Activated gamma-delta T cell treated with anti-CD3 and anti-CD28 coated beads, Interleukin-2, amount 50 U/mL, for 16 hours (primary cell): ENCODE measurements at regions not wholly inside any gene's neighbourhood (a gene's known extent, or its start where the extent isn't known, plus 50 kb on each side); places are given as distances from the start of the nearest gene placed in this dataset.
"Not testable (repeated sequence)": the region's sequence is repeated elsewhere in the genome, so short reads cannot be mapped to it uniquely, and the experiment has no call there.

ENCODE experiments used
- DNase-seq: peaks from one replicate; pipeline ENCODE4 v3.0.0-alpha.2; 2020; ENCODE audit warnings: low read depth

GRCh38 chr4:77220828-77221613 is 64.0 kb downstream of the CCNG2 start:
- DNase-seq: no peak

GRCh38 chr4:77225022-77225421 is 68.0 kb downstream of the CCNG2 start:
- no peak for DNase-seq

- no peak for DNase-seq
These were observed 70.1 kb downstream of the CCNG2 start for GRCh38 chr4:77226939-77227705.

GRCh38 chr4:77229433-77229832 is 72.4 kb downstream of the CCNG2 start:
- no peak for DNase-seq

GRCh38 chr4:77232653-77233052 is 75.6 kb downstream of the CCNG2 start:
- DNase-seq: no peak

GRCh38 chr4:77235289-77235854 is 78.4 kb downstream of the CCNG2 start:
- DNase-seq: no peak

- no peak for DNase-seq
These were observed 79.8 kb downstream of the CCNG2 start for GRCh38 chr4:77236806-77237205.

- peak; percentile 24 for DNase-seq
These were observed 83.6 kb downstream of the CCNG2 start for GRCh38 chr4:77240469-77241066.

- no peak for DNase-seq
These were observed 91.8 kb downstream of the CCNG2 start for GRCh38 chr4:77248805-77249204.

GRCh38 chr4:77251751-77252150 is 94.7 kb downstream of the CCNG2 start:
- DNase-seq: no peak

- DNase-seq: no peak
These were observed 106.2 kb downstream of the CCNG2 start for GRCh38 chr4:77263247-77263646.

GRCh38 chr4:77263976-77264375 is 107.0 kb downstream of the CCNG2 start:
- DNase-seq: not testable (repeated sequence)

GRCh38 chr4:77264826-77265225 is 107.8 kb downstream of the CCNG2 start:
- DNase-seq: no peak

- DNase-seq: no peak
These were observed 111.1 kb downstream of the CCNG2 start for GRCh38 chr4:77268108-77268507.

- no peak for DNase-seq
These were observed 112.5 kb downstream of the CCNG2 start for GRCh38 chr4:77269505-77269904.

- no peak for DNase-seq
These were observed 116.4 kb downstream of the CCNG2 start for GRCh38 chr4:77273412-77273811.

GRCh38 chr4:77279114-77279513 is 122.1 kb downstream of the CCNG2 start:
- DNase-seq: not testable (repeated sequence)

GRCh38 chr4:77282305-77282704 is 125.3 kb downstream of the CCNG2 start:
- DNase-seq: no peak

GRCh38 chr4:77284036-77284435 is 127.0 kb downstream of the CCNG2 start:
- no peak for DNase-seq

GRCh38 chr4:77286906-77287305 is 129.9 kb downstream of the CCNG2 start:
- no peak for DNase-seq

GRCh38 chr4:77293426-77293825 is 136.4 kb downstream of the CCNG2 start:
- no peak for DNase-seq

- DNase-seq: not testable (repeated sequence)
These were observed 144.0 kb downstream of the CCNG2 start for GRCh38 chr4:77300996-77301395.

GRCh38 chr4:77305766-77306165 is 148.8 kb downstream of the CCNG2 start:
- DNase-seq: no peak
